Right kidney (tissue), 1 donor: ENCODE measurements at regions not wholly inside any gene's neighbourhood (a gene's known extent, or its start where the extent isn't known, plus 50 kb on each side); places are given as distances from the start of the nearest gene placed in this dataset.

Experiments used
- DNase-seq: peaks from one replicate; pipeline ENCODE4 v3.0.0-alpha.2; 2016

DNA sequence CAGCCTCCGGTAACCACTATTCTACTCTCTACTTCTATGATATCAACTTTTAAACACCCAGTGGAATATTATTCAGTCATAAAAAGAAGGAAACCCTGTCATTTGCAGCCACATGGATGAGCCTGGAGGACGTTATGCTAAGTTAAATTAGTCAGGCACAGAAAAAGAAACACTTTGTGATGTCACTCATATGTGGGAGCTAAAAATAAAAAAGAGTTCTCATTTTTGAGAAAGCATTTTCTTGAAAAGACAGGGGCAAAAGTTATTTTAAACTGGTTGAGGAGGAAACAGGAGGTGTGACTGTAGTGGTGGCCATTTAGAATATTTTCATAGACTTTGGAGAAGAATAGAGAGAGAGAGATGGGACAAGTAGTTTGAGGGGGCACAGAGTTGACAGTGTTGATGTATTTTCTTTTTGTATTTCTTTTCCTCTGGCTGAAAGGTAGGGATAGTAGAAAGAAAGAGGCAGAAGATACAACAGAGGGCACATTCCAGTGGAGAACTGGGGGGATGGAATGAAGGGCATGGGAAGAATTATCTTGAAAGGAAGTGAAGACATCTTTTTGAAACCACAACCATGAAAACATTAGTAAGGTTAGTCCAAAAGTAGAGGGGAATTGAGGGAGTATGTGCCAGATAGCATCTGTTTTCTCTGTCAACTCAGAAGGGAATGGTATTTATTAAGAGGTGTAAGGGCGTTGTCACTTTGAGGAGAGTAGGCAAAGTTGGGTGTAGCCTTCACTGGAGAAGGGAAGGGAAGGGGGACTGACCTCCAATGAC, 181.3 kb upstream of the GMDS start:
- no peak for DNase-seq

GRCh38 chr6:2416128-2416712, 170.8 kb upstream of the GMDS start:
- DNase-seq = no peak

DNA sequence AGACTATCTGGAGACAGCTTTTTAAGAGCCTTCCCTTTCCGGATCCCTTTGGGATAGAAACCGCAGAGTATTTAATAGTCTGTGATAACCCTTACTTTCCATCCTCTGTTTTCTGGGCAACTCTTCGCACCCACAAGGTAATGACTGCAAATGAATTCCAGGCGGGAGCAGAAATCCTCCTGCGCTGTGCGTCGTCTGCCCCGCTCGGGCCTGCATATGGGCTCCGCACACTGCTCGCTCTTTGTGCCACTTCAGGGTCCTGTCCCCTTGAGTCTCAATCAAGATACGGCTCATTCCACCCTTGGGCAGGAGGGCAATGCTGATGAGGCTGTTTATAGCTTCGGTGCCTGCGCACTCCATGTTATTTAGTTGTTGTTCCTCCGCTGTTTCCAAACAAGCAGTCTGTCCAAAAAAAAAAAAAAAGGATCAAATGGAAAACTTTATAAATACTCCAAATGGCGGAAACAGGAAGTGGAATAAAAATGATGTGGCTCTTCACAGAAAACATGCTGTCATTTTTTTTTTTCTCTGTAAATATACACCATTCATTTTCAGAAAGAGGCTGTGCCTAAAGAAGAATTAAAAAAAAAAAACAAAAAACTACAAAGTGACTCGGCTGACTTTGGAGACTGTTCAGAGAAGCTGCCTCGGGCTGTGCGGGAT, 169.6 kb upstream of the GMDS start:
- DNase-seq = no peak

DNA sequence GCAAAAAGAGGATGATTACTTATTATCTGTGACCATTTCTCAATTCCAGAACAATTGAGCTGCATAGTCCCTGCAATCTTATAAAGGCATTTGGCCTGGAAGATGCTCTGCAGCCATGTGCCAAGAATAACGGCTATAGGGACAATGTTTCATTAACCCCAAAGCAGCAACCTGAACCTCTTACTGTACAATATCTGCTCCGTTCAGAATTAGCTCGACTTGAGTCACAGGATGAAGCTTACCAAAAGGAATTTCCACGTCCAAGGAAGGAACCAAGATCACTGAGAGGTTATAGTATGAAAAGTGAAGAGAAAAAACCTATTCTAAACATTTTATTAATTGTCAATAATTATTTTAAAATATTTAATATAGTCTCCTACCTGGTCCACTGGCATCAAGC, 167.3 kb upstream of the GMDS start:
- no peak for DNase-seq

GRCh38 chr6:2410656-2411380, 165.4 kb upstream of the GMDS start:
- DNase-seq = no peak

DNA sequence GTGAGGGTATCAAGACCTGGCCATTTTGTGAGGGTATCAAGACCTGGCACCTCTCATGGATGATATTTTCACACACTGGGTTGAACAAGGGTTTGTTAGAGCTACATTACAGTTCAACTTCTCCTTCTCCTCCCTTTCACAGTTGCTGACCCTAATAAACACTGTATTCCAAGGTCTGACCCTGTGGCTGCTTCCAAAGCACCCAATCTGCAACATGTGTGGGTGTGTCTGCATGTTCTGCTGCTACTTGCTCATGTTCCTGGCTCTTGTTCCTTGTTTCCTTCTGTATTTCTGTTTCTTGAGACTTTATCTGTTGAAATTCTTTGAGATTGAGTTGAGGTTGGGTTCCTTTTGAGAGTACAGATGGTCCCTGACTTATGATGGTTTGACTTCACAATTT, 162.1 kb upstream of the GMDS start:
- no peak for DNase-seq

DNA sequence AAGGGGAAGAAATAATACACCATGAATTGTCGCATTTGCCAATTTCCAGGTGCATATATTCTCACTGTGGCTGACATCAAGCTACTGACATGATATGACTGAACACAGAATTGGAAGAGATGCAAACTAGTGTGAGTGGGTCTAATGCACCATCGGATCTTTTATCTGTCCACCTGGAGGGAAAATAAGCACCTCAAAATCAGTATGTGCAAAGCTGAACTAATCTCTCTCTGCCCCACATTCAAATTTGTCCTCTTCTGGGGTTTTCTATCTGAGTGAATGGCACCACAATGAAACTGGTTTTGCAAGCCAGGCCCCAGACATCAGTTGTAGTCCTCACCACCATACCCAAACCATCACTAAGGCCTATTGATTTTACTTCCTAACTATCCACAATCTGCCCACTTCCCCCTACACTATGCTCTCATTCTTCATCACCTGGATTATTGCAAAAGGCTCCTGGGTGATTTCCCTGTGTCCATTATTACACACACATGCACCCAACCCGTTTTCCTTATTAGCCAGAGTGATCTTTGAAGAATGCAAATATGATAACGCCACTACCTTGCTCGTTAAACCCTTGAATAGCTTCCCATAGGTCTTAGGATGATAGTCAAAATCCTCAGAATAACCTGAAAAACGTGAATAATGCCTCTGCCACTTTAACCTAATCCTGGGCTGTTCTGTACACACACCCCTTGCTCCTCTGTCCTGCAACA, 159.0 kb upstream of the GMDS start:
- DNase-seq = no peak

- DNase-seq = no peak
Observed at GRCh38 chr6:2403546-2403945, 158.1 kb upstream of the GMDS start.

DNA sequence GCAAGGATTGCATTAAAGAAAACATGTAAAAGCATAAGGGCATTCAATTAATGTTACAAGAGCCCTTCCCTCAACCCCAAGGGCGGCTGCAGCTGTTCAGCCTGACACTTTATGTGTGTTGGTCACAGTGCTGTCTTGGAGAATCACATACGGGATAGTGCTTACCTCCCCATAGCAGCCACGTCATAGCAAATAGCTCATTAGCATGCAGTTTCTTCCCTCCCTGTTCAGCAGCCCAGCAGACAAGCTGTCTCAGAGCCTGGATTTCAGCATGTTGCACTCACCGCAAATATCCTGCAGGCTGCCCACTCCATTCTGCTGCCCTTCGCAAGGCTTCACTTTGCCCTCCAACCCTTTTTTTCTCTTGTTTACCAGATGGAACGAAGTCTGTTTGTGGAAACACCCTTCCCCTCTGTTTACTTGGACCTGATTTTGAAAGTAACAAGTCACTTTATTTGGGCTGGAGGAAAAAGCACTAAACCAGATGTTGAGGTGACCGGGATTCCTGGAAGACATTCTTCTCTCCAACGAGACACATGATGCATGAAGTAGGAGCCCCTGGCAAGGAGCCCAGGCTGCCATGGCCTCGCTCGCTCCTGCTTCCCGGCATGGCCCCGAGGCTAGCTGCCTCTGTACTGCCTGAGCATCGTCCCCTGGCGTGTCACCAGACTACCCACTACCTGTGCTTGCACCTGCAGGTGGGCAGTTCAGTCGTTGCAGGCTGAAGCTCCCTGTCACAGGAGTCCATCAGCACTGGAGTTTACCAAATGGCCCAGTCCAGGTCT, 151.6 kb upstream of the GMDS start:
- DNase-seq = peak; percentile 20

DNA sequence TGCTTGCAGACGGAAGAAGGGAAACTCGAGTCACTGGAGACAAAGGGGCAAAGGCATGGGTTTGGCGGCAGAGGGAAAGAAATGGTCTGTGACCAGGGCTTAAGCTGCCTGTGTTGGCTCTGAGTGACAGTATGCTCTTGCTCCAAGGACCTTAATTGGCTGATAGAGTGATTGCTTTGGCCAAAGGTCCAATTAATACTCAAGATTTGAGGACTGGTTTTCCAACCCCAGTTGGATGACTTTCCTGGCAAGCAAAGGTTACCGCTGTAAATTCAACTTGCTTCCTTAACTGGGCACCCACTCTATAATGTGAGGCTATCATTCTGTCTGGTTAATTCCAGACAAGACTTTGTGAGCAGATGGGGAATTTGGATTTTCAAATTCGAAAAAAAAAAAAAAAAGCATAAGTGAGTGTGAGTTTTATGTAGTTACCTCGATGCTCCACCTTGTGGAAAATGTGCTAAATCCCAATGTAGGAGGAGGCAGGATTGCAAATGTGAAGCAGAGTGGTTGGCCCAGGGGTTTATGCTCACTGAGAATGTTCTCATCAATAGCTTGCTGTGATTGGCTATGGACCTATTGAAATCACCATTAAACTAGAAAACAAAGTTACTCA, 150.7 kb upstream of the GMDS start:
- no peak for DNase-seq

GRCh38 chr6:2388554-2389324, 143.3 kb upstream of the GMDS start:
- DNase-seq = no peak

- no peak for DNase-seq
Observed at GRCh38 chr6:2387445-2387844, 142.0 kb upstream of the GMDS start.

- no peak for DNase-seq
Observed at GRCh38 chr6:2385471-2385983, 140.1 kb upstream of the GMDS start.

- no peak for DNase-seq
Observed at GRCh38 chr6:2384528-2384927, 139.1 kb upstream of the GMDS start.

GRCh38 chr6:2381872-2382661, 136.7 kb upstream of the GMDS start:
- DNase-seq = no peak

DNA sequence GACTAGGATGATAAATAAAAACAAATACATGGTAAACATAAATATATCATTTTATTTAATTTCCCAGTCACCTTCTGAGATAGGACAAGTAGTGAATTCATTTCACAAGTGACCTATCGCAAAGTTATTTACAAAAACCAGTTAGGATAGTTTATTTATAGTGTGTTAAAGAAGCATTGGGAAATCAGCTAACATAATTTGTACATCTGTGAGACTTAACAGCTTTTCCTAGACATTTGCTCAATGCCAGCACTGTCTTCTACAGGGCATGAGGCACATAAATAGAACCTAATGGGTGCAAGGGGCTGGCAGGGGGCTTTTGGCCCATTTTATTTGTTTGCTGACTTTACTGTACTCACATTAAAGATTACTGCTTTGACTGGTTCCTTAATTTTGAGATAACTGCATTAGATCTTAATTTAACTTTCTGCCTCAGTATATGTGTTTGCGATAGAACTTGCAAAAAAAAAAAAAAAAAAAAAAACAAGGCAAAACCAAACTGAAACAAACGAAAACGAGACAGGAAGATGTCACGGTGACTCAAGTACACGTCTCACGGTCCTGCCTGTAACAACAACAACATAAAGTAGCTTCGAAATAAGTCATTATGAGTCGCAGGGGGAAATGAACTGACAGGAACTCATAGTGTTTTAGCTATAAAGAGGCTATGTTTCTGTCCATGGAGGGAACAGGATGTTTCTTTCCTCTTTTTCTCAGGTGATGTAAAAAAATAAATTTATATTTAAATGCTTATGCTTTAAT, 133.7 kb upstream of the GMDS start:
- no peak for DNase-seq

GRCh38 chr6:2378046-2378657, 132.7 kb upstream of the GMDS start:
- DNase-seq = no peak
